ENCODE measurements at regions not wholly inside any gene's neighbourhood (a gene's known extent, or its start where the extent isn't known, plus 50 kb on each side); places are given as distances from the start of the nearest gene placed in this dataset.
A peak's percentile ranks its signal among the peaks of the same experiment; 100 is the strongest.

GRCh38 chr5:113917997-113918396, 404.5 kb downstream of the YTHDC2 start:
- DNase-seq: no peak

- DNase-seq: no peak
Observed at GRCh38 chr5:113922343-113922742, 408.8 kb downstream of the YTHDC2 start.

GRCh38 chr5:113935453-113935852, 422.0 kb downstream of the YTHDC2 start:
- no peak for DNase-seq

- no peak for DNase-seq
Observed at GRCh38 chr5:113937301-113937700, 423.8 kb downstream of the YTHDC2 start.

GRCh38 chr5:113939988-113940387, 421.9 kb upstream of the KCNN2 start:
- DNase-seq: no peak

- DNase-seq: no peak
Observed at GRCh38 chr5:113950186-113950585, 411.7 kb upstream of the KCNN2 start.

GRCh38 chr5:113965225-113965624, 396.6 kb upstream of the KCNN2 start:
- no peak for DNase-seq

- DNase-seq: no peak
Observed at GRCh38 chr5:113969901-113970300, 392.0 kb upstream of the KCNN2 start.

- no peak for DNase-seq
Observed at GRCh38 chr5:113971454-113971853, 390.4 kb upstream of the KCNN2 start.

GRCh38 chr5:113974976-113975375, 386.9 kb upstream of the KCNN2 start:
- DNase-seq: no peak

- DNase-seq: no peak
Observed at GRCh38 chr5:113984928-113985327, 376.9 kb upstream of the KCNN2 start.

GRCh38 chr5:113985505-113985904, 376.4 kb upstream of the KCNN2 start:
- no peak for DNase-seq

- no peak for DNase-seq
Observed at GRCh38 chr5:113989278-113989912, 372.5 kb upstream of the KCNN2 start.

- no peak for DNase-seq
Observed at GRCh38 chr5:113989913-113990305, 372.0 kb upstream of the KCNN2 start.

- no peak for DNase-seq
Observed at GRCh38 chr5:114001076-114001475, 360.8 kb upstream of the KCNN2 start.

- DNase-seq: no peak
Observed at GRCh38 chr5:114006582-114006981, 355.3 kb upstream of the KCNN2 start.

GRCh38 chr5:114007678-114008077, 354.2 kb upstream of the KCNN2 start:
- no peak for DNase-seq

- no peak for DNase-seq
Observed at GRCh38 chr5:114010362-114010761, 351.5 kb upstream of the KCNN2 start.

- DNase-seq: no peak
Observed at GRCh38 chr5:114018186-114018585, 343.7 kb upstream of the KCNN2 start.

GRCh38 chr5:114038756-114039155, 323.1 kb upstream of the KCNN2 start:
- no peak for DNase-seq

GRCh38 chr5:114050087-114050486, 311.8 kb upstream of the KCNN2 start:
- no peak for DNase-seq

- DNase-seq: no peak
Observed at GRCh38 chr5:114053372-114053771, 308.5 kb upstream of the KCNN2 start.

GRCh38 chr5:114054594-114054993, 307.3 kb upstream of the KCNN2 start:
- no peak for DNase-seq

- peak; percentile 1 for DNase-seq
Observed at GRCh38 chr5:114055318-114056184, 306.3 kb upstream of the KCNN2 start.

- no peak for DNase-seq
Observed at GRCh38 chr5:114056185-114056538, 305.7 kb upstream of the KCNN2 start.
